HEK293 (cell line): ENCODE measurements at regions not wholly inside any gene's neighbourhood (a gene's known extent, or its start where the extent isn't known, plus 50 kb on each side); places are given as distances from the start of the nearest gene placed in this dataset.

Source experiments
- CTCF ChIA-PET: fragments of 350-600 bp; formaldehyde crosslinking; extraction: SDS; loops from one replicate; lab custom pipeline; 2021; ENCODE audit warnings: antibody characterized with exemption; lab: Yijun Ruan, JAX
- POLR2A ChIA-PET: fragments of 300-600 bp; formaldehyde crosslinking; extraction: SDS; loops from one replicate; lab custom pipeline; 2020; ENCODE audit warnings: antibody characterized with exemption, inconsistent platforms; lab: Yijun Ruan, JAX
- H3K27ac ChIP-seq: fragments of 200-500 bp; sonication (Bioruptor generic); 2 replicates; pipeline ENCODE4 v1.5.1; 2014; ENCODE audit warnings: low read depth, low read length, control low read depth, inconsistent platforms; ENCODE audit errors: extremely low read depth
- H3K36me3 ChIP-seq, 2 experiments: fragments of 200-500 bp in 1 of 2; sonication (Bioruptor generic) in 1 of 2; 1 replicate in 1 of 2; 2 replicates in 1 of 2; pipeline ENCODE4 v1.5.1; 2014 to 2017; ENCODE audit warnings: inconsistent platforms in 2 of 2, low read length in 2 of 2; ENCODE audit not compliant: control insufficient read depth in 2 of 2, insufficient read depth in 1 of 2
- H3K4me1 ChIP-seq: fragments of 200-500 bp; sonication (Bioruptor generic); 2 replicates; pipeline ENCODE4 v1.5.1; 2014; ENCODE audit warnings: mild to moderate bottlenecking, low read length, inconsistent platforms; ENCODE audit not compliant: control insufficient read depth, insufficient read depth
- H3K4me3 ChIP-seq: 2 replicates; pipeline ENCODE4 v1.5.1; 2011; ENCODE audit warnings: low read depth, mild to moderate bottlenecking, control low read depth, low read length, moderate library complexity
- H3K9me3 ChIP-seq: fragments of 200-500 bp; sonication (Bioruptor generic); 2 replicates; pipeline ENCODE4 v1.5.1; 2014; ENCODE audit warnings: low read depth, low read length, inconsistent platforms; ENCODE audit not compliant: control insufficient read depth, insufficient read depth
- SP2 ChIP-seq: fragments of 450-650 bp; formaldehyde crosslinking; IDR thresholded peaks from 2 replicates; pipeline ENCODE4 v1.5.1; 2016; ENCODE audit warnings: missing biosample characterization, missing genetic modification characterization
- TRIM28 ChIP-seq: IDR thresholded peaks from 2 replicates; pipeline ENCODE4 v1.6.1; 2011; ENCODE audit warnings: low read length, control low read depth, borderline replicate concordance
- YY2 ChIP-seq: fragments of 450-650 bp; formaldehyde crosslinking; IDR thresholded peaks from 2 replicates; pipeline ENCODE4 v1.5.1; 2016; ENCODE audit warnings: missing biosample characterization, missing genetic modification characterization
- ZBTB1 ChIP-seq: fragments of 450-650 bp; formaldehyde crosslinking; IDR thresholded peaks from 2 replicates; pipeline ENCODE4 v1.5.1; 2016; ENCODE audit warnings: missing biosample characterization, missing genetic modification characterization
- ZIC2 ChIP-seq: fragments of 450-650 bp; formaldehyde crosslinking; IDR thresholded peaks from 2 replicates; pipeline ENCODE4 v1.5.1; 2016; ENCODE audit warnings: missing biosample characterization, missing genetic modification characterization
- ZNF121 ChIP-seq: fragments of 450-650 bp; formaldehyde crosslinking; IDR thresholded peaks from 2 replicates; pipeline ENCODE4 v1.5.1; 2016; ENCODE audit warnings: missing biosample characterization, missing genetic modification characterization
- ZNF138 ChIP-seq: fragments of 450-650 bp; formaldehyde crosslinking; IDR thresholded peaks from 2 replicates; pipeline ENCODE4 v1.5.1; 2016; ENCODE audit warnings: missing biosample characterization, missing genetic modification characterization, borderline replicate concordance
- ZNF214 ChIP-seq: fragments of 450-650 bp; formaldehyde crosslinking; IDR thresholded peaks from 2 replicates; pipeline ENCODE4 v1.5.1; 2017; ENCODE audit warnings: missing biosample characterization, mild to moderate bottlenecking, missing genetic modification characterization, borderline replicate concordance
- ZNF23 ChIP-seq: fragments of 450-650 bp; formaldehyde crosslinking; IDR thresholded peaks from 2 replicates; pipeline ENCODE4 v1.5.1; 2016; ENCODE audit warnings: missing biosample characterization, missing genetic modification characterization, borderline replicate concordance
- ZNF248 ChIP-seq: fragments of 450-650 bp; formaldehyde crosslinking; IDR thresholded peaks from 2 replicates; pipeline ENCODE4 v1.5.1; 2017; ENCODE audit warnings: missing biosample characterization, missing genetic modification characterization
- ZNF274 ChIP-seq, 2 experiments: fragments of 200-500 bp in 1 of 2; fragments of 450-650 bp in 1 of 2; sonication (Bioruptor generic) in 1 of 2; formaldehyde crosslinking in 1 of 2; IDR thresholded peaks; 2 replicates each; pipeline versions ENCODE4 v1.5.1 to v1.6.1; 2014 to 2016; ENCODE audit warnings: borderline replicate concordance in 1 of 2, inconsistent platforms in 1 of 2, low read length in 1 of 2, missing biosample characterization in 1 of 2, missing genetic modification characterization in 1 of 2
- ZNF292 ChIP-seq: fragments of 450-650 bp; formaldehyde crosslinking; IDR thresholded peaks from 2 replicates; pipeline ENCODE4 v1.5.1; 2016; ENCODE audit warnings: low read depth, missing biosample characterization, missing genetic modification characterization, borderline replicate concordance
- ZNF354C ChIP-seq: fragments of 450-650 bp; formaldehyde crosslinking; IDR thresholded peaks from 2 replicates; pipeline ENCODE4 v1.5.1; 2016; ENCODE audit warnings: missing biosample characterization, missing genetic modification characterization, low read depth, borderline replicate concordance
- ZNF426 ChIP-seq: fragments of 450-650 bp; formaldehyde crosslinking; IDR thresholded peaks from 2 replicates; pipeline ENCODE4 v1.5.1; 2017; ENCODE audit warnings: missing biosample characterization, missing genetic modification characterization, mild to moderate bottlenecking, inconsistent platforms, moderate library complexity
- ZNF514 ChIP-seq: fragments of 450-650 bp; formaldehyde crosslinking; IDR thresholded peaks from 2 replicates; pipeline ENCODE4 v1.5.1; 2016; ENCODE audit warnings: missing biosample characterization, missing genetic modification characterization
- ZNF529 ChIP-seq: fragments of 450-650 bp; formaldehyde crosslinking; IDR thresholded peaks from 2 replicates; pipeline ENCODE4 v1.5.1; 2017; ENCODE audit warnings: missing genetic modification characterization, missing biosample characterization; ENCODE audit not compliant: insufficient replicate concordance
- ZNF654 ChIP-seq: fragments of 450-650 bp; formaldehyde crosslinking; IDR thresholded peaks from 2 replicates; pipeline ENCODE4 v1.5.1; 2016; ENCODE audit warnings: low read depth, missing biosample characterization, missing genetic modification characterization
- ZNF701 ChIP-seq: fragments of 450-650 bp; formaldehyde crosslinking; IDR thresholded peaks from 2 replicates; pipeline ENCODE4 v1.5.1; 2016; ENCODE audit warnings: missing biosample characterization, missing genetic modification characterization
- ZNF792 ChIP-seq: fragments of 450-650 bp; formaldehyde crosslinking; IDR thresholded peaks from 2 replicates; pipeline ENCODE4 v1.5.1; 2016; ENCODE audit warnings: missing biosample characterization, missing genetic modification characterization
- TF ChIP-seq, protein P1 (sequence below): fragments of 450-650 bp; formaldehyde crosslinking; IDR thresholded peaks from 2 replicates; pipeline ENCODE4 v1.5.1; 2016; ENCODE audit warnings: missing biosample characterization, missing genetic modification characterization
- TF ChIP-seq, protein P2 (sequence below): fragments of 450-650 bp; formaldehyde crosslinking; IDR thresholded peaks from 2 replicates; pipeline ENCODE4 v1.5.1; 2017; ENCODE audit warnings: missing biosample characterization, missing genetic modification characterization
- TF ChIP-seq, protein P3 (sequence below): fragments of 450-650 bp; formaldehyde crosslinking; IDR thresholded peaks from 2 replicates; pipeline ENCODE4 v1.5.1; 2017; ENCODE audit warnings: missing biosample characterization, missing genetic modification characterization

DNA sequence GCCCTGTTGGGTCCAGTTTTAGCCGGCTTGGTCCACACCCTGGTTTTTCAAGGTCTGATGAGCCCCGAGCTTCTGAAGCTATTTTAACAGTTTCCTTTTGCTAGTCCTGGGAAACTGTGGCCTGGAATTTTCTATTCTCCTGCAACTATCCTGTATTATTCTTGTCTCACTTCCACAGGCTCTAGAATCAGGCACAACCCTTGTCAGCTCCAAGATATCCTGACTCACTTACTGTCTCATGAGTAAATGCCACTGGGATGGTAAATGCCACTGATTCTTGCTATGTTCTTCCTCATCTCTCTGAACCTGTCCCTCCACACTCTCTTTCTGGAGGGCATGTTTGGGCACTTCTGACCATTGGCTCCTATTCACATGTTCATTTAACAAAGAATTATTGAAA, 611.5 kb upstream of the IGFBP3 start:
- H3K4me3 ChIP-seq = no peak overlapping the region
- ChIA-PET CTCF (interaction anchor here (0.9 kb wide), 1 partner anchor 14 kb away, joined by 3 read pairs; no protein-coding TSS in a partner anchor), POLR2A (no interaction called here)
- no peaks in the 10 kb centered on the region for H3K4me1 ChIP-seq
- H3K9me3 ChIP-seq = no peaks in the 10 kb centered on the region
- TF ChIP-seq ZNF792 (tag by site-specific recombination) = no peak
- TF ChIP-seq ZIC2 (tag by site-specific recombination) = no peak
- no peak for TF ChIP-seq YY2 (tag by site-specific recombination)
- no peak for TF ChIP-seq ZNF214
- no peak for TF ChIP-seq ZNF354C (tag by site-specific recombination)
- no peak for TF ChIP-seq ZNF121 (tag by site-specific recombination)
- TF ChIP-seq ZNF274 (IDR thresholded peaks at IDR 0.05; ENCODE audit: low read length) = no peak
- TF ChIP-seq ZNF274 (tag by site-specific recombination; IDR thresholded peaks at IDR 0.05; ENCODE audit: borderline replicate concordance) = no peak
- no peak for TF ChIP-seq ZNF138
- TF ChIP-seq, protein P1, sequence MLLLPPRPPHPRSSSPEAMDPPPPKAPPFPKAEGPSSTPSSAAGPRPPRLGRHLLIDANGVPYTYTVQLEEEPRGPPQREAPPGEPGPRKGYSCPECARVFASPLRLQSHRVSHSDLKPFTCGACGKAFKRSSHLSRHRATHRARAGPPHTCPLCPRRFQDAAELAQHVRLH = no peak
- TF ChIP-seq ZNF426 (tag by site-specific recombination) = no peak
- TF ChIP-seq ZNF248 (tag by site-specific recombination) = no peak
- no peak for TF ChIP-seq SP2 (tag by site-specific recombination)
- TF ChIP-seq, protein P2, sequence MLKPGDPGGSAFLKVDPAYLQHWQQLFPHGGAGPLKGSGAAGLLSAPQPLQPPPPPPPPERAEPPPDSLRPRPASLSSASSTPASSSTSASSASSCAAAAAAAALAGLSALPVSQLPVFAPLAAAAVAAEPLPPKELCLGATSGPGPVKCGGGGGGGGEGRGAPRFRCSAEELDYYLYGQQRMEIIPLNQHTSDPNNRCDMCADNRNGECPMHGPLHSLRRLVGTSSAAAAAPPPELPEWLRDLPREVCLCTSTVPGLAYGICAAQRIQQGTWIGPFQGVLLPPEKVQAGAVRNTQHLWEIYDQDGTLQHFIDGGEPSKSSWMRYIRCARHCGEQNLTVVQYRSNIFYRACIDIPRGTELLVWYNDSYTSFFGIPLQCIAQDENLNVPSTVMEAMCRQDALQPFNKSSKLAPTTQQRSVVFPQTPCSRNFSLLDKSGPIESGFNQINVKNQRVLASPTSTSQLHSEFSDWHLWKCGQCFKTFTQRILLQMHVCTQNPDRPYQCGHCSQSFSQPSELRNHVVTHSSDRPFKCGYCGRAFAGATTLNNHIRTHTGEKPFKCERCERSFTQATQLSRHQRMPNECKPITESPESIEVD (tag by site-specific recombination) = no peak
- no peak for TF ChIP-seq TRIM28
- no peak for TF ChIP-seq ZNF292 (tag by site-specific recombination)
- TF ChIP-seq, protein P3, sequence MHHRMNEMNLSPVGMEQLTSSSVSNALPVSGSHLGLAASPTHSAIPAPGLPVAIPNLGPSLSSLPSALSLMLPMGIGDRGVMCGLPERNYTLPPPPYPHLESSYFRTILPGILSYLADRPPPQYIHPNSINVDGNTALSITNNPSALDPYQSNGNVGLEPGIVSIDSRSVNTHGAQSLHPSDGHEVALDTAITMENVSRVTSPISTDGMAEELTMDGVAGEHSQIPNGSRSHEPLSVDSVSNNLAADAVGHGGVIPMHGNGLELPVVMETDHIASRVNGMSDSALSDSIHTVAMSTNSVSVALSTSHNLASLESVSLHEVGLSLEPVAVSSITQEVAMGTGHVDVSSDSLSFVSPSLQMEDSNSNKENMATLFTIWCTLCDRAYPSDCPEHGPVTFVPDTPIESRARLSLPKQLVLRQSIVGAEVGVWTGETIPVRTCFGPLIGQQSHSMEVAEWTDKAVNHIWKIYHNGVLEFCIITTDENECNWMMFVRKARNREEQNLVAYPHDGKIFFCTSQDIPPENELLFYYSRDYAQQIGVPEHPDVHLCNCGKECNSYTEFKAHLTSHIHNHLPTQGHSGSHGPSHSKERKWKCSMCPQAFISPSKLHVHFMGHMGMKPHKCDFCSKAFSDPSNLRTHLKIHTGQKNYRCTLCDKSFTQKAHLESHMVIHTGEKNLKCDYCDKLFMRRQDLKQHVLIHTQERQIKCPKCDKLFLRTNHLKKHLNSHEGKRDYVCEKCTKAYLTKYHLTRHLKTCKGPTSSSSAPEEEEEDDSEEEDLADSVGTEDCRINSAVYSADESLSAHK (tag by site-specific recombination) = no peak
- TF ChIP-seq ZNF514 (tag by site-specific recombination) = no peak
- TF ChIP-seq ZNF701 (tag by site-specific recombination) = no peak
- no peak overlapping the region for H3K27ac ChIP-seq
- H3K36me3 ChIP-seq = no peaks in the 10 kb centered on the region

DNA sequence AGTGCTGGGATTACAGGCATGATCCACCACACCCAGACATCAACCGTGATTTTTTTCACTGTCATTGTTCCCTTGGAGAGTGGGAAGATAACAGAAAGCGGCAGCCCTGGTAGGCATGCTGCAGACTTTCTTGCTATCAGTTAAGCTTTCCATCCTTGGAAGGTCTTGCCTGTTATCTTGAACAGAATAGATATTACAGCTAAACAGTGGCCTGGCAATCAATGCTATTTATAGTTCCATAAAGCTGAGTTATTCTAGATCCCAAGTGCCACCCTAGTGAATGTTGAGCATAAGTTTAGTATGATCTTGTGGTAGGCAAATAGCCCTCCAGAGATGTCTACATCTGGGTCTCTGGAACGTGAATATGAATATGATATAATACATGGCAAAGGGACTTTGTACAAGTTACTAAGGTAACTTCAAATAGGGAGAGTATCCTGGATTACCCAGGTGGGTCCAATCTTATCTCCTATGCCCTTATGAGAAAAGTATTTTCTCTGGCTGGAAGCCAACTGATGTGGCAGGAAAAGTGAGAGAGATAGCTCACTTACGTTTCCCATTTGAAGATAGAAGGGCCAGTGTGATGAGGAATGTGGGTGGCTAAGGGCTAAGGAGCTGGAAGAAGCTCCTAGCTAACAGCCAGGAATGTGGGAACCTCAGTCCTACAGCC, 609.1 kb upstream of the IGFBP3 start:
- POLR2A ChIA-PET = no interaction called here
- no peak overlapping the region for H3K27ac ChIP-seq
- H3K36me3 ChIP-seq = no peaks in the 10 kb centered on the region
- TF ChIP-seq YY2 (tag by site-specific recombination) (no peak), ZNF23 (tag by site-specific recombination) (no peak), ZNF529 (tag by site-specific recombination) (no peak), ZNF654 (tag by site-specific recombination) (no peak), ZBTB1 (tag by site-specific recombination) (no peak)
- CTCF ChIA-PET = no interaction called here
- no peaks in the 10 kb centered on the region for H3K9me3 ChIP-seq
- no peak overlapping the region for H3K4me3 ChIP-seq
- no peaks in the 10 kb centered on the region for H3K4me1 ChIP-seq
